Lower leg skin (tissue), 4 donors: ENCODE measurements at regions not wholly inside any gene's neighbourhood (a gene's known extent, or its start where the extent isn't known, plus 50 kb on each side); places are given as distances from the start of the nearest gene placed in this dataset.

Experiments
- DNase-seq, 2 donors: peaks; one replicate each; pipeline ENCODE4 v3.0.0-alpha.2; 2019; ENCODE audit warnings: low spot score in 2 of 2
- H3K4me3 ChIP-seq: fragments of 200-600 bp; sonication (generic); 2 replicates; pipeline ENCODE4 v1.5.1; 2017; ENCODE audit warnings: mild to moderate bottlenecking, low read depth; ENCODE audit not compliant: poor library complexity, severe bottlenecking
- POLR2A ChIP-seq, 2 donors: fragments of 450-650 bp; IDR thresholded peaks; one replicate each; pipeline ENCODE4 v1.6.1; 2016 to 2017; ENCODE audit warnings: antibody characterized with exemption in 2 of 2, mild to moderate bottlenecking in 1 of 2, moderate library complexity in 1 of 2
- WGBS, 2 donors: methylation state at CpG; one replicate each; pipeline ENCODE4 v1.1.5; 2018; 5-methylcytosine and 5-hydroxymethylcytosine counted together
- intact Hi-C: fragments of 100-400 bp; cut with DNase I; formaldehyde crosslinking; loops from one replicate; pipeline ENCODE4 v1.15.0; 2023; ENCODE audit warnings: low total_unique reads
- TF ChIP-seq, protein P1 (sequence below), 3 donors: fragments of 450-650 bp; IDR thresholded peaks; one replicate each; pipeline ENCODE4 v1.5.1; 2016; ENCODE audit warnings: antibody characterized with exemption in 3 of 3, mild to moderate bottlenecking in 3 of 3, moderate library complexity in 2 of 3

DNA sequence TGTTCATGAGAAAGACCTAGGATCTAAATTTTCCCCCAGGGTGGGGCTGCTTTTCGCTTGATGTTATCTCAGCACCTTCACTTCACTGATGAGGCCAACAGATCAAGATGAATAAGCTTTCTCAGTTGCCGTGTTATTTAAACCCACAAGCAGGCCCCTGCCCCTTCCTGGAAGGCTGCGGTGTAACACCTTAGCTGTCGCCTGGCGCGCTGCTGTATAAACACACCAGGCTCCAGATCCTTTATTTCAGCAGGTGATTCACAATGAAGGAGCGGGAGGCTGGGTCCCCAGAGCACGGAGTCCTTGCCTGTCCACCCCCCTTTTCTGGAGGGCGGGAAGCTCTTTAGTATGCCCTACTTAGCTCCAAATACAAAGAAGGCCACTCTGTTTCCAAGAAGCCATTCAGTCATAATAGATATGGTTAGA lies 515.4 kb downstream of the FUT8 start:
- DNase-seq: no peak

DNA sequence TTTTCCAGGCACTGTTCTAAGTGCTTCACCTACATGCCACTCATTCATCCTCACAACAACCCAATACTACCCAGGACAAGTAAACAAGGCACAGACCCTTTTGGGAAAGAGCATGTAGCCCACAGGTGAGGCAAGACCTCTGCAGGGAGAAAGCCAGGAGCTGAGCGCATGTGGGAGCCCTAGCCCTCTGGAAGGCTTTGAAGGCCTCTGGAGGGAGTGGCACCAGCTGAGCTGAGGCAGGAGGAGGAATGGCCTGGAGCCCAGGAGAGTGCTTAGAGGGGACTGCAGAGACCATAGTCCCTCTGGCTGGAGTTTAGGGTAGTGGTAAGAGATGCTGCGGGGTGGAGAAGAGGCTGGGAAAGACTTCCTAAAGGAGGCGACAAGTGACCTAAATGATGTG lies 516.5 kb downstream of the FUT8 start:
- H3K4me3 ChIP-seq: no peak overlapping the region
- no peak for DNase-seq
- WGBS, 2 donors: 93 to 96% methylated on average over 3 of the region's 3 CpGs
- intact Hi-C loops: no loop called here
- TF ChIP-seq POLR2A (IDR thresholded peaks at IDR 0.05): no peak
- TF ChIP-seq, protein P1, sequence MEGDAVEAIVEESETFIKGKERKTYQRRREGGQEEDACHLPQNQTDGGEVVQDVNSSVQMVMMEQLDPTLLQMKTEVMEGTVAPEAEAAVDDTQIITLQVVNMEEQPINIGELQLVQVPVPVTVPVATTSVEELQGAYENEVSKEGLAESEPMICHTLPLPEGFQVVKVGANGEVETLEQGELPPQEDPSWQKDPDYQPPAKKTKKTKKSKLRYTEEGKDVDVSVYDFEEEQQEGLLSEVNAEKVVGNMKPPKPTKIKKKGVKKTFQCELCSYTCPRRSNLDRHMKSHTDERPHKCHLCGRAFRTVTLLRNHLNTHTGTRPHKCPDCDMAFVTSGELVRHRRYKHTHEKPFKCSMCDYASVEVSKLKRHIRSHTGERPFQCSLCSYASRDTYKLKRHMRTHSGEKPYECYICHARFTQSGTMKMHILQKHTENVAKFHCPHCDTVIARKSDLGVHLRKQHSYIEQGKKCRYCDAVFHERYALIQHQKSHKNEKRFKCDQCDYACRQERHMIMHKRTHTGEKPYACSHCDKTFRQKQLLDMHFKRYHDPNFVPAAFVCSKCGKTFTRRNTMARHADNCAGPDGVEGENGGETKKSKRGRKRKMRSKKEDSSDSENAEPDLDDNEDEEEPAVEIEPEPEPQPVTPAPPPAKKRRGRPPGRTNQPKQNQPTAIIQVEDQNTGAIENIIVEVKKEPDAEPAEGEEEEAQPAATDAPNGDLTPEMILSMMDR (IDR thresholded peaks at IDR 0.05): no peak

More for the DNA sequence above, 515.4 kb downstream of the FUT8 start:
- 34 to 36% methylated on average over 9 of the region's 9 CpGs for WGBS, 2 donors
- intact Hi-C loops: no loop called here
- H3K4me3 ChIP-seq: no peak overlapping the region
- no peak for TF ChIP-seq POLR2A (IDR thresholded peaks at IDR 0.05)
- TF ChIP-seq, protein P1 (IDR thresholded peaks at IDR 0.05): no peak

DNA sequence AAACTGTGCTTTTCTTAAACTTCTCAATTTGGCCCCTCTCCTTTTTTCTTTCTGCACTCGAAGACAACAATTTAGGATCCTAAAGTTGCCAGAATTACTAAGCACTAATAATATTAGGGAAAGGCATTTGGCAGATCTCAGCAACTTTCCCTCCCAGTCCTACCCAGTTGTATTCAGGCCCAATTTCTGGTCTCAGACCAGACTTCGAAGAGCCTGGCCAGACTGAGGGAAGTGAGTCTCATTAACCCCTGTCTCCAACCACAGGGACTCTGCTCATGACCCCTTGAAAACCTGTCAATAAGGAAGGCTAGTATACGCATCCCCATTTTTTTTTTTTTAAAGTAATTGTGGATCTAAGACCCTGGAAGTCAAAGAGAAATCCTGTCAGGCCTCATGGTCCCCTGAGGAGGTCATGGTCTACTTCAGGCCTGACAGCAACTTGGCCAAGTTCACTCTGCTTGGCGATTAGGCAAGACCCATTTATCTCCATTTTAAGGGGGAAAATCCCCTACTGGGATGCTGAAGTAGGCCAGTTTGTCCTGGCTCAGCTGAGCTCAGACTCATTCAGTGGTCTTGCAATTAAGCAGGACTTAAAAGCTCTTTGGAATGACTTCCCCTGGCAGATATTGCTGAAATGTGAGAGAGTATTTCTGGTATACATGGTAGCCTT lies 521.0 kb downstream of the FUT8 start:
- intact Hi-C loops: no loop called here
- no peak for DNase-seq
- WGBS, 2 donors: 66 to 69% methylated on average over 4 of the region's 4 CpGs
- TF ChIP-seq, protein P1 (IDR thresholded peaks at IDR 0.05): no peak
- TF ChIP-seq POLR2A (IDR thresholded peaks at IDR 0.05): no peak
- H3K4me3 ChIP-seq: no peak overlapping the region

DNA sequence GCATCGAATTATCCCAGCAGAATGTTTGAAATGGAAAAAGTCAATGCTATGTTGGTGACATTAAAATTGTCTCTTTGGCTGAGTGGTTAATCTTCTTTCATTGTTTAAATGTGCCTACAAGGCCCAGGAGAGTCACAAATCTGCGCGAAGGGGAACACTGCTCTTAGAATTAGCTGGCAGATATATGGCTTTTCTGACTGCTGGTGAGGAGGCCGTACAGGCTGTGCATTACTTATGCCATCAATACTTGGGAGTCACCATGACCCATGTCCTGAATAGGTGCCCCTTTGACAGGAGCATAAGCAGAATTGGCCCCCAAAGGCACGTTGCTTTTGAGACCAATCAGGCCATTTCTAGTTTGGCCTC lies 521.5 kb downstream of the FUT8 start:
- TF ChIP-seq POLR2A (IDR thresholded peaks at IDR 0.05): no peak
- TF ChIP-seq, protein P1 (IDR thresholded peaks at IDR 0.05): no peak
- DNase-seq: no peak
- no peak overlapping the region for H3K4me3 ChIP-seq
- WGBS, 2 donors: 70 to 73% methylated on average over 5 of the region's 5 CpGs
- intact Hi-C loops: no loop called here

DNA sequence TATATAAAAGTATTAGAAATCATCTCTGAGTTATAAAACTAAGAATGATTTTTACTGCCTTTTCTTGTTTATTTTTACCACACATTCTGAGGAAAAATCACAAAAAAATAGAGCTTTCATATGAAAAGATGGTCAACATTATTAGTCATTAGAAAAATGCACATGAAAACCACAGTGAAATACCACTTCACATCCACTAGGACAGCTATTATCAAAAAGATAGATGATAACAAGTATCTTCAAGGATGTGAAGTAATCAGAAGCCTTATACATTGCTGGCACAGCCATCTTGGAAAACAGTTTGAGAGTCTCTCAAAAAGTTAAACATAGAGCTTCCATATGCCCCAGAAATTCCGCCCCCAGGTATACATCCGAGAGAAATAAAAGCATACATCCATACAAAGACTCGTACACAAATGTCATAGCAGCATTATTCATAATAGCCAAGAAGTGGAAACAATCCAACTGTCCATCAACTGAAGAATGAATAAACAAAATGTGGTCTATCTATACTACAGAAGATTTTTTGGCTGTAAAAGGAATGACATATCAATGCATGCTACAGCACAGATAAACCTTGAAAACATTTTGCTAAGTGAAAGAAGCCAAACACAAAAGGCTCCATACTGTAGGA lies 523.9 kb downstream of the FUT8 start:
- H3K4me3 ChIP-seq: no peak overlapping the region
- TF ChIP-seq, protein P1 (IDR thresholded peaks at IDR 0.05): no peak
- TF ChIP-seq POLR2A (IDR thresholded peaks at IDR 0.05): no peak
- no peak for DNase-seq
- intact Hi-C loops: no loop called here
- WGBS, 2 donors: 74 to 78% methylated on average over 3 of the region's 3 CpGs
